Keratinocyte (primary cell): ENCODE measurements at regions not wholly inside any gene's neighbourhood (a gene's known extent, or its start where the extent isn't known, plus 50 kb on each side); places are given as distances from the start of the nearest gene placed in this dataset.

Experiments
- EZH2 ChIP-seq: IDR thresholded peaks from one replicate; pipeline ENCODE4 v1.6.1; 2012; ENCODE audit warnings: inconsistent platforms, mild to moderate bottlenecking, low read length, moderate library complexity
- TF ChIP-seq, protein P1 (sequence below), 3 experiments: IDR thresholded peaks in 1 of 3; conservative IDR thresholded peaks in 1 of 3; optimal IDR thresholded peaks in 1 of 3; 2 replicates in 2 of 3; 3 replicates in 1 of 3; pipeline versions ENCODE3 to v1.5.1; 2011; ENCODE audit warnings: low read length in 3 of 3, mild to moderate bottlenecking in 3 of 3, moderate library complexity in 2 of 3, control low read depth in 1 of 3, inconsistent platforms in 1 of 3; ENCODE audit not compliant: insufficient read depth in 2 of 3; ENCODE audit errors: extremely low read depth in 1 of 3

DNA sequence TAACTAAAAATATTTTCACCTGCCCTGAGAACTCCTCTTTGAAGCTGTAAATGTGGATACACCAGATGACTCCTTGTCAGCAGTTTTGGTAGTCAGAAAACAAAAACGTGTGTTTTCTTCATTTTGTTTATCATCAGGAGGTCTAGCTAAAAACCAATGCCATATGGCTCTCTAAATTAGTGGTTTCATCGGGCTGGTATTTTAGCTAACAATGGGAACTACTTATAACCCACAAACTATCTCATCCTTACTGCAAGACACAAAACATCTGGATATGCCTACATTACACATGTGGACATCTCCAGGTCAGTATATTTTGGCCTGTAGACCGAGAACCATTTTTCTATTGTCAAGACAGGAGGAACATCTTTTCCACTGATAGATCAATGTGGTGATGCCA is 56.2 kb downstream of the GAS1 start:
- TF ChIP-seq, protein P1, sequence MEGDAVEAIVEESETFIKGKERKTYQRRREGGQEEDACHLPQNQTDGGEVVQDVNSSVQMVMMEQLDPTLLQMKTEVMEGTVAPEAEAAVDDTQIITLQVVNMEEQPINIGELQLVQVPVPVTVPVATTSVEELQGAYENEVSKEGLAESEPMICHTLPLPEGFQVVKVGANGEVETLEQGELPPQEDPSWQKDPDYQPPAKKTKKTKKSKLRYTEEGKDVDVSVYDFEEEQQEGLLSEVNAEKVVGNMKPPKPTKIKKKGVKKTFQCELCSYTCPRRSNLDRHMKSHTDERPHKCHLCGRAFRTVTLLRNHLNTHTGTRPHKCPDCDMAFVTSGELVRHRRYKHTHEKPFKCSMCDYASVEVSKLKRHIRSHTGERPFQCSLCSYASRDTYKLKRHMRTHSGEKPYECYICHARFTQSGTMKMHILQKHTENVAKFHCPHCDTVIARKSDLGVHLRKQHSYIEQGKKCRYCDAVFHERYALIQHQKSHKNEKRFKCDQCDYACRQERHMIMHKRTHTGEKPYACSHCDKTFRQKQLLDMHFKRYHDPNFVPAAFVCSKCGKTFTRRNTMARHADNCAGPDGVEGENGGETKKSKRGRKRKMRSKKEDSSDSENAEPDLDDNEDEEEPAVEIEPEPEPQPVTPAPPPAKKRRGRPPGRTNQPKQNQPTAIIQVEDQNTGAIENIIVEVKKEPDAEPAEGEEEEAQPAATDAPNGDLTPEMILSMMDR (optimal IDR thresholded peaks at IDR 0.05 in 1 of 3, IDR thresholded peaks at IDR 0.05 in 1 of 3, conservative IDR thresholded peaks at IDR 0.05 in 1 of 3; ENCODE audit: extremely low read depth in 1 of 3, insufficient read depth in 2 of 3, low read length in 3 of 3): no peak
- no peak for TF ChIP-seq EZH2
